ENCODE measurements at regions not wholly inside any gene's neighbourhood (a gene's known extent, or its start where the extent isn't known, plus 50 kb on each side); places are given as distances from the start of the nearest gene placed in this dataset.

GRCh38 chr20:22471156-22471836 is 113.1 kb downstream of the FOXA2 start:
- DNase-seq (ENCODE audit: low read depth in 4 of 4, low spot score in 3 of 4), result no peak

- no peak for DNase-seq (ENCODE audit: low read depth in 4 of 4, low spot score in 3 of 4)
Measured at GRCh38 chr20:22470620-22471026, 113.7 kb downstream of the FOXA2 start.

- no peak for DNase-seq (ENCODE audit: low read depth in 4 of 4, low spot score in 3 of 4)
Measured at GRCh38 chr20:22466447-22467171, 117.8 kb downstream of the FOXA2 start.

GRCh38 chr20:22465622-22466446 is 118.5 kb downstream of the FOXA2 start:
- DNase-seq (ENCODE audit: low read depth in 4 of 4, low spot score in 3 of 4), result no peak

- no peak for DNase-seq (ENCODE audit: low read depth in 4 of 4, low spot score in 3 of 4)
Measured at GRCh38 chr20:22464312-22465003, 119.9 kb downstream of the FOXA2 start.

- DNase-seq (ENCODE audit: low read depth in 4 of 4, low spot score in 3 of 4), result no peak
Measured at GRCh38 chr20:22462975-22463914, 121.1 kb downstream of the FOXA2 start.

GRCh38 chr20:22460803-22461202 is 123.6 kb downstream of the FOXA2 start:
- DNase-seq (ENCODE audit: low read depth in 4 of 4, low spot score in 3 of 4), result no peak

GRCh38 chr20:22460231-22460630 is 124.1 kb downstream of the FOXA2 start:
- DNase-seq (ENCODE audit: low read depth in 4 of 4, low spot score in 3 of 4), result no peak

GRCh38 chr20:22459754-22460153 is 124.6 kb downstream of the FOXA2 start:
- DNase-seq (ENCODE audit: low read depth in 4 of 4, low spot score in 3 of 4), result no peak

- DNase-seq (ENCODE audit: low read depth in 4 of 4, low spot score in 3 of 4), result no peak
Measured at GRCh38 chr20:22456109-22456508, 128.3 kb downstream of the FOXA2 start.

GRCh38 chr20:22455259-22455658 is 129.1 kb downstream of the FOXA2 start:
- no peak for DNase-seq (ENCODE audit: low read depth in 4 of 4, low spot score in 3 of 4)

GRCh38 chr20:22453244-22454080 is 130.9 kb downstream of the FOXA2 start:
- no peak for DNase-seq (ENCODE audit: low read depth in 4 of 4, low spot score in 3 of 4)

GRCh38 chr20:22452442-22453011 is 131.8 kb downstream of the FOXA2 start:
- DNase-seq (ENCODE audit: low read depth in 4 of 4, low spot score in 3 of 4), result no peak

GRCh38 chr20:22450537-22450936 is 133.8 kb downstream of the FOXA2 start:
- DNase-seq (ENCODE audit: low read depth in 4 of 4, low spot score in 3 of 4), result no peak

GRCh38 chr20:22449188-22449973 is 135.0 kb downstream of the FOXA2 start:
- DNase-seq (ENCODE audit: low read depth in 4 of 4, low spot score in 3 of 4), result no peak

- DNase-seq (ENCODE audit: low read depth in 4 of 4, low spot score in 3 of 4), result no peak
Measured at GRCh38 chr20:22447447-22447778, 137.0 kb downstream of the FOXA2 start.

- no peak for DNase-seq (ENCODE audit: low read depth in 4 of 4, low spot score in 3 of 4)
Measured at GRCh38 chr20:22446613-22447446, 137.5 kb downstream of the FOXA2 start.
